Keratinocyte (primary cell): ENCODE measurements at regions not wholly inside any gene's neighbourhood (a gene's known extent, or its start where the extent isn't known, plus 50 kb on each side); places are given as distances from the start of the nearest gene placed in this dataset.

Source experiments
- DNase-seq: peaks from one replicate; pipeline ENCODE4 v3.0.0-alpha.2; 2011; ENCODE audit warnings: low read depth, missing footprints, low spot score
- FAIRE-seq: peaks from 2 replicates; lab custom pipeline; 2011; peaks lifted over from hg19 to GRCh38; lab: Jason Lieb, UNC
- H2AFZ ChIP-seq: 2 replicates; pipeline ENCODE4 v1.6.0; 2012; ENCODE audit warnings: low read length, control low read depth, inconsistent platforms; ENCODE audit not compliant: control insufficient read depth
- H3K27ac ChIP-seq: 2 replicates; pipeline ENCODE4 v1.5.1; 2011; ENCODE audit warnings: low read length; ENCODE audit not compliant: control insufficient read depth, insufficient read depth
- H3K27me3 ChIP-seq: 3 replicates; pipeline ENCODE4 v1.6.0; 2011; ENCODE audit warnings: low read length; ENCODE audit not compliant: control insufficient read depth, insufficient read depth; ENCODE audit errors: extremely low read depth
- H3K36me3 ChIP-seq, 2 experiments: 2 replicates in 1 of 2; 3 replicates in 1 of 2; pipeline ENCODE4 v1.5.1; 2011; ENCODE audit warnings: low read length in 2 of 2, mild to moderate bottlenecking in 1 of 2; ENCODE audit not compliant: control insufficient read depth in 2 of 2, insufficient read depth in 2 of 2; ENCODE audit errors: extremely low read depth in 1 of 2
- H3K4me1 ChIP-seq: 3 replicates; pipeline ENCODE4 v1.5.1; 2011; ENCODE audit warnings: low read length; ENCODE audit not compliant: control insufficient read depth, insufficient read depth; ENCODE audit errors: extremely low read depth
- H3K4me2 ChIP-seq: 3 replicates; pipeline ENCODE4 v1.6.0; 2011; ENCODE audit warnings: low read depth, low read length; ENCODE audit not compliant: control insufficient read depth, insufficient read depth; ENCODE audit errors: extremely low read depth
- H3K4me3 ChIP-seq, 3 experiments: fragments of 200-600 bp in 1 of 3; sonication (generic) in 1 of 3; 2 replicates in 2 of 3; 3 replicates in 1 of 3; pipeline ENCODE4 v1.5.1; 2011 to 2016; ENCODE audit warnings: low read length in 3 of 3, mild to moderate bottlenecking in 3 of 3, control low read depth in 2 of 3, inconsistent platforms in 1 of 3, low read depth in 1 of 3, mixed read lengths in 1 of 3, mixed run types in 1 of 3, moderate library complexity in 1 of 3; ENCODE audit not compliant: control insufficient read depth in 2 of 3, insufficient read depth in 2 of 3; ENCODE audit errors: extremely low read depth in 1 of 3
- H3K79me2 ChIP-seq: 2 replicates; pipeline ENCODE4 v1.6.0; 2012; ENCODE audit warnings: low read length; ENCODE audit not compliant: control insufficient read depth, insufficient read depth
- H3K9ac ChIP-seq: 3 replicates; pipeline ENCODE4 v1.6.0; 2011; ENCODE audit warnings: low read length; ENCODE audit not compliant: control insufficient read depth, insufficient read depth; ENCODE audit errors: extremely low read depth
- H3K9me1 ChIP-seq: 3 replicates; pipeline ENCODE4 v1.6.0; 2011; ENCODE audit warnings: low read length; ENCODE audit not compliant: control insufficient read depth, insufficient read depth; ENCODE audit errors: extremely low read depth
- H3K9me3 ChIP-seq: 2 replicates; pipeline ENCODE4 v1.5.1; 2012; ENCODE audit warnings: low read depth, low read length; ENCODE audit not compliant: control insufficient read depth
- H4K20me1 ChIP-seq: 3 replicates; pipeline ENCODE4 v1.6.0; 2011; ENCODE audit warnings: low read length; ENCODE audit not compliant: control insufficient read depth, insufficient read depth; ENCODE audit errors: extremely low read depth
- CTCF ChIP-seq, 3 experiments: IDR thresholded peaks in 1 of 3; conservative IDR thresholded peaks in 1 of 3; optimal IDR thresholded peaks in 1 of 3; 2 replicates in 2 of 3; 3 replicates in 1 of 3; pipeline versions ENCODE3 to v1.5.1; 2011; ENCODE audit warnings: low read length in 3 of 3, mild to moderate bottlenecking in 3 of 3, moderate library complexity in 2 of 3, control low read depth in 1 of 3, inconsistent platforms in 1 of 3; ENCODE audit not compliant: insufficient read depth in 2 of 3; ENCODE audit errors: extremely low read depth in 1 of 3
- EZH2 ChIP-seq: IDR thresholded peaks from one replicate; pipeline ENCODE4 v1.6.1; 2012; ENCODE audit warnings: inconsistent platforms, mild to moderate bottlenecking, low read length, moderate library complexity
- dilution Hi-C: fragments of 300-500 bp; cut with MboI; formaldehyde crosslinking; loops from one replicate; pipeline ENCODE4 v1.7.0; 2020; ENCODE audit warnings: low sequenced_read_pairs; ENCODE audit not compliant: extremely low pct_ligation_motif_present

- Histone ChIP-seq H3K4me3 (no peak overlapping the region), H2AFZ (no peak overlapping the region), H3K27me3 (no peaks in the 10 kb centered on the region), H3K79me2 (no peaks in the 10 kb centered on the region), H3K27ac (no peak overlapping the region), H4K20me1 (no peaks in the 10 kb centered on the region), H3K9me3 (no peaks in the 10 kb centered on the region), H3K9ac (no peak overlapping the region), H3K4me1 (no peaks in the 10 kb centered on the region), H3K36me3 (no peaks in the 10 kb centered on the region), H3K9me1 (no peaks in the 10 kb centered on the region), H3K4me2 (no peak overlapping the region)
- dilution Hi-C loops: no loop called here
- FAIRE-seq (no peak), DNase-seq (no peak)
- TF ChIP-seq CTCF (optimal IDR thresholded peaks at IDR 0.05 in 1 of 3, IDR thresholded peaks at IDR 0.05 in 1 of 3, conservative IDR thresholded peaks at IDR 0.05 in 1 of 3; ENCODE audit: extremely low read depth in 1 of 3, insufficient read depth in 2 of 3, low read length in 3 of 3) (no peak), EZH2 (no peak)
These were observed 319.4 kb upstream of the STAC start for GRCh38 chr3:36060950-36061349.

- H3K4me1 ChIP-seq: no peaks in the 10 kb centered on the region
- H4K20me1 ChIP-seq: no peaks in the 10 kb centered on the region
- H3K27me3 ChIP-seq: no peaks in the 10 kb centered on the region
- no peak overlapping the region for H2AFZ ChIP-seq
- no peaks in the 10 kb centered on the region for H3K9me3 ChIP-seq
- FAIRE-seq (no peak), DNase-seq (no peak)
- no peak for TF ChIP-seq EZH2
- TF ChIP-seq CTCF (optimal IDR thresholded peaks at IDR 0.05 in 1 of 3, IDR thresholded peaks at IDR 0.05 in 1 of 3, conservative IDR thresholded peaks at IDR 0.05 in 1 of 3; ENCODE audit: extremely low read depth in 1 of 3, insufficient read depth in 2 of 3, low read length in 3 of 3): no peak
- H3K36me3 ChIP-seq: no peaks in the 10 kb centered on the region
- H3K79me2 ChIP-seq: no peaks in the 10 kb centered on the region
- dilution Hi-C loops: no loop called here
- no peak overlapping the region for H3K9ac ChIP-seq
- H3K4me2 ChIP-seq: no peak overlapping the region
- no peak overlapping the region for H3K27ac ChIP-seq
- H3K9me1 ChIP-seq: no peaks in the 10 kb centered on the region
- H3K4me3 ChIP-seq: no peak overlapping the region
These were observed 316.3 kb upstream of the STAC start for GRCh38 chr3:36063992-36064391.
